OCI-M1 (cell line): ENCODE measurements at regions not wholly inside any gene's neighbourhood (a gene's known extent, or its start where the extent isn't known, plus 50 kb on each side); places are given as distances from the start of the nearest gene placed in this dataset.

ENCODE experiments used
- DNase-seq: peaks from one replicate; lab custom pipeline; 2025; lab: John Stamatoyannopoulos, UW

DNA sequence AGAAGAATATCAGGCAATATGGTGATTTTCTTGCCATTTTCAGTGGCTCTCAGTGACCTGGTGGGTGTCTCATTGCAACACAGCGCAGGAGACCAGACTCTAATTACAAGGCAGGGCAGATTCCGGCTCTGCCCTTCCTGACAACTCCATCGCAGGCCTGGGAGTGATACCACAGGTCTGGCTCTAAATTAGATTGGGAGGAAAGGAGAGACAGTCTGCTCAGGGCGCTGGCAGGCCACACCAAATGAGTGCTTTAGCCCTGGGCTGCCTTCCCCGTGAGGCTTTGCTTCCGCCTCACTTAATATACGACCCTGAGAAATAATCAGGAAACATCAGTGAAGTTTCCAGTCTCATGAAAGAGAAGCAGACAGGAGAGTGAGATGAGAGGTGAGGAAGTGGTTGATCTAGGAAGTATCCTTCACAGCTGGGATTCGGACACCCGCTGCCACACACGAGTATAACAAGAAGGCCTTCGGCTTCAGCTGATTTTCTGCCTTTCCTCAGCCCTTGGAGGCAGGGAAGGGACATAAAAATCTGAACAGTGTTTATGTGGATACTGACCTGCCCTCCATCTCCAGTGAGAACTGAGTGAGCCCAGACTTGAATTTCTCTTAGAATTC, 73.7 kb upstream of the PROK2 start:
- no peak for DNase-seq

DNA sequence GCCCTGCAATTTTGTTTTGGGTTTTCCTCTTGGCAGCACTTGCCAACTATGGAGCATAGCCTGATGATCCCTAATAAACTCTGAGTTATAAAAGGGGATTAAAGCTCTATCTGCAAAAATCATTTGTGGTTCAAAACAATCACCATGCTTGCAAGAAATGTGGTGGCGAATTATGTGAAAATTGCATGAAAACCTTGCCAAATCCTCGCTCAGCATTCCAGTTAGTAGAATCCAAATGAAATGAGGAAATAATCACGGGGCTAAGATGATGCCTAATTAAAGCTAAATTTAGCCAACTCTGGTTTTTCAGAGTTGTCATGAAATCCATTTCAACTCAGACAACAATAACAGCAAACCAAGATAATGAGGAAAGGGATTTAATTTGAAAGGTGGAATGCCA, 73.0 kb upstream of the PROK2 start:
- no peak for DNase-seq

DNA sequence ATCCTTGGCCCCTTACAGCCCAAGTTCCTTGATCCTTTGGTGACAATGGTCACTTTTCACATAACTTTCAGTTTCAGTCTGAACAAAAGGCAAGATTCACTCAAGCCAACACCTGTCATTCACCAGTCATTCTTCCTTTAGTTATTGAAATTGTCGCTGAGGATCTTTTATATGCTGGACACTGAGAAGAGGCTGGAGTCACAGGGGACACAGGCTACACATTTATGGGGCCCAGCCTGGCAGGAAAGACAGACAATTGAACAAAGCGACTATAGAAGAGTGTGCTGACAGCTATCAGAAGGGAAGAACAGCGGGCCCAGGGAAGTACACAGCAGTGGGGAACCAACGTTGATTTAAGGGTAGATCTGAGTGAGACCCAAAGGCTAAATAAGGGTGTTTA, 69.8 kb upstream of the PROK2 start:
- DNase-seq: no peak

DNA sequence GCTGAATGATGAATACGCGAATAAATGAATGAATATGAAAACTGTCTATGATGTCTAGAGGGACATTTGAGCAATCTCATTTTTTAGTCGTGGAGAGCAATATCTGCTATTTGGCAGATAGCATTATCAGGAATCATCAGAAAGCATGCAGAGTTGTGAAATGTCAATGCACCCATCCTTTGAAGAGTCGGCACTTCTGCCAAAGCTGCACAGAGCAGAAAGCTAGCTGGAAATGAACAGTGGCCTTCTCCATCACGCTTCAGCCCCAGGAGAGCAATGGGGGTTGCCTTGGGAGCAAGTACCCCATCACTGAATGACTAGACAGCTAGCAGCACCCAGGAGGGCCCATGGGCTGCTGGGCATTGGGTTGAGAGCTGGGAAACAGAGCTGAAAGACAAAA, 69.1 kb upstream of the PROK2 start:
- DNase-seq: peak; percentile 14

- DNase-seq: no peak
Observed at GRCh38 chr3:71851878-71852277, 66.9 kb upstream of the PROK2 start.

GRCh38 chr3:71850654-71851053, 65.7 kb upstream of the PROK2 start:
- no peak for DNase-seq

- no peak for DNase-seq
Observed at GRCh38 chr3:71849681-71850080, 64.7 kb upstream of the PROK2 start.

- DNase-seq: no peak
Observed at GRCh38 chr3:71847794-71848193, 62.8 kb upstream of the PROK2 start.

GRCh38 chr3:71846185-71846584, 61.2 kb upstream of the PROK2 start:
- DNase-seq: no peak

GRCh38 chr3:71843071-71843470, 58.1 kb upstream of the PROK2 start:
- DNase-seq: no peak

DNA sequence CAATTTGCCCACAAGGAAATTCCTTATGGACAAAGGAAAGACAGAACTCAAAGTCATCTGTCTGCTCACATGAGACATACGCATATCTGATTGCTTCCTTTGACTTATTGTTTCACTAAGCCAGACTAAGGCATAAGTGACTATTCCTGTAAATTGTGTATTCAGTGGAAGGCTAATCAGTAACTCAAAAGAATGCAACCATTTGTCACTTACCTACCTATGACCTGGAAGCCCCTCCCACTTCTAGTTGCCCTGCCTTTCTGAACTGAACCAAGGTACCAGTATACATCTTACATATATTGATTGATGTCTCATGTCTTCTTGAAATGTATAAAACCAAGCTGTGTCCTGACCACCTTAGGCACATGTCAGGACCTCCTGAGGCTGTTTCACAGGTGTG, 53.5 kb upstream of the PROK2 start:
- no peak for DNase-seq
